HL-60 (cell line): ENCODE measurements at regions not wholly inside any gene's neighbourhood (a gene's known extent, or its start where the extent isn't known, plus 50 kb on each side); places are given as distances from the start of the nearest gene placed in this dataset.

Experiments
- DNase-seq, 2 experiments: peaks; one replicate each; pipeline ENCODE4 v3.0.0-alpha.2; 2010 to 2020; ENCODE audit warnings: low read depth in 1 of 2, low spot score in 1 of 2
- H3K27ac ChIP-seq: fragments of 250-450 bp; sonication (Bioruptor Pico); replicated peaks from 2 replicates; pipeline ENCODE4 v1.5.1; 2020; ENCODE audit warnings: mild to moderate bottlenecking, moderate library complexity
- H3K27me3 ChIP-seq: fragments of 250-450 bp; sonication (Bioruptor Pico); 2 replicates; pipeline ENCODE4 v1.5.1; 2021; ENCODE audit warnings: mild to moderate bottlenecking, moderate library complexity; ENCODE audit not compliant: insufficient read depth, poor library complexity, severe bottlenecking
- H3K4me3 ChIP-seq: replicated peaks from 2 replicates; pipeline ENCODE4 v1.5.1; 2011; ENCODE audit warnings: mild to moderate bottlenecking, control low read depth, low read length; ENCODE audit not compliant: insufficient read depth
- CTCF ChIP-seq: IDR thresholded peaks from one replicate; pipeline ENCODE4 v1.5.1; 2011; ENCODE audit warnings: low read length, control low read depth, inconsistent platforms; ENCODE audit not compliant: insufficient read depth
- GABPA ChIP-seq: IDR thresholded peaks from 2 replicates; pipeline ENCODE4 v1.6.1; 2012; ENCODE audit warnings: low read depth
- POLR2AphosphoS5 ChIP-seq: IDR thresholded peaks from 2 replicates; pipeline ENCODE4 v1.6.1; 2012; ENCODE audit warnings: low read depth
- REST ChIP-seq: IDR thresholded peaks from 2 replicates; pipeline ENCODE4 v1.6.1; 2012; ENCODE audit warnings: low read depth; ENCODE audit not compliant: insufficient replicate concordance
- SPI1 ChIP-seq: IDR thresholded peaks from 2 replicates; pipeline ENCODE4 v1.6.1; 2012; ENCODE audit warnings: low read depth, mild to moderate bottlenecking, borderline replicate concordance

- Histone ChIP-seq H3K27me3 (no peaks in the 10 kb centered on the region), H3K27ac (no peak overlapping the region), H3K4me3 (no peak overlapping the region)
- TF ChIP-seq GABPA (no peak), CTCF (no peak), REST (no peak), SPI1 (no peak), POLR2AphosphoS5 (no peak)
- no peak for DNase-seq
Measured at GRCh38 chr1:30299393-30299792, 424.0 kb downstream of the MATN1 start.

GRCh38 chr1:30295674-30296073 lies 427.7 kb downstream of the MATN1 start:
- no peak overlapping the region for H3K27ac ChIP-seq
- DNase-seq, result no peak
- no peak for TF ChIP-seq GABPA
- TF ChIP-seq SPI1, result no peak
- no peak for TF ChIP-seq REST
- TF ChIP-seq POLR2AphosphoS5, result no peak
- no peak for TF ChIP-seq CTCF
- no peak overlapping the region for H3K4me3 ChIP-seq
- peaks cover 2% of the 10 kb centered on the region for H3K27me3 ChIP-seq

GRCh38 chr1:30295266-30295665 lies 428.1 kb downstream of the MATN1 start:
- TF ChIP-seq GABPA (no peak), CTCF (no peak), REST (no peak), POLR2AphosphoS5 (no peak), SPI1 (no peak)
- H3K27me3 ChIP-seq, result peaks cover 2% of the 10 kb centered on the region
- DNase-seq, result no peak

More at GRCh38 chr1:30295266-30295665, 428.1 kb downstream of the MATN1 start:
- no peak overlapping the region for H3K4me3 ChIP-seq
- no peak overlapping the region for H3K27ac ChIP-seq
